SKM-1 treated with dmso at 0.1 percent for 144 hours (cell line): ENCODE measurements at regions not wholly inside any gene's neighbourhood (a gene's known extent, or its start where the extent isn't known, plus 50 kb on each side); places are given as distances from the start of the nearest gene placed in this dataset.

ENCODE experiments used
- DNase-seq: peaks from one replicate; lab custom pipeline; 2025; ENCODE audit not compliant: unreplicated experiment; lab: John Stamatoyannopoulos, UW

GRCh38 chr4:180642732-180643131 is 1600.5 kb upstream of the TENM3 start:
- DNase-seq, result no peak

DNA sequence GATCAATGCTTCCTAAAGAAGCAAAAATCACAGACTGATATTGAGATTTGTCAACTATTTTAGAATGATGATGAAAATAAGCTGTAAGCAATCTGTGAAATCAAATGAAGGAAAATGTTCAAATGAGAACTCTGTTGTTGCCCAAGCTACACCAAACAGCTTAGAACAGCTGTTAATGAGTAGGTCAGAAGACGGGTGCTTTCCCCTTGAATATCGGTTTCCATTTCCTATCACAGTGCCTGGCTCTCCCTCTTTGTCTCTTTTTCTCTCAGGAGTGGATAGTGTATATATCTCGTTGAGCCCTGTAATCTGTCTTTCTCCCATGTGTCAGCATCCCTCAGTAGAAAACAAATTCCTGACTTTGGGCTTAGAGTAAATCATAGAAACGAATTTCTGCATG is 1592.9 kb upstream of the TENM3 start:
- DNase-seq, result no peak

DNA sequence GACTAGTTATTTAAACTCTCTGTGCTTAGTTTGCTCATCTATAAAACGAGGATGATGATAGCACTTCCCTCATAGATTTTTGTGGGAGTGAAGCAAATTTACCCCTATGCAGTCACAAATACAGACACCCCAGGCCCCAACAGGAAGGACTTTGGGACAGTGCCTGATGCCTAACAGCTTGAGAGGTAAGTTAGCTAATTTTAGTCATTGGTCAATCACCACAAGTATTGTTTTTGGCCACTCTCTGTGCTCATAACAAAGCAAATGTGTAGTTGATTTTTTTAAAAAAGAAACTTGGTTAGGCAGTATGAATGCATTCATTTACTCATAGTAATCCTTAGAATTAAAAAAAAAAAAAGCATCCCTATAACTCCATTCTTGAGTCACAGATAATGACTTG is 1590.7 kb upstream of the TENM3 start:
- no peak for DNase-seq

- no peak for DNase-seq
Measured at GRCh38 chr4:180655886-180656285, 1587.3 kb upstream of the TENM3 start.

DNA sequence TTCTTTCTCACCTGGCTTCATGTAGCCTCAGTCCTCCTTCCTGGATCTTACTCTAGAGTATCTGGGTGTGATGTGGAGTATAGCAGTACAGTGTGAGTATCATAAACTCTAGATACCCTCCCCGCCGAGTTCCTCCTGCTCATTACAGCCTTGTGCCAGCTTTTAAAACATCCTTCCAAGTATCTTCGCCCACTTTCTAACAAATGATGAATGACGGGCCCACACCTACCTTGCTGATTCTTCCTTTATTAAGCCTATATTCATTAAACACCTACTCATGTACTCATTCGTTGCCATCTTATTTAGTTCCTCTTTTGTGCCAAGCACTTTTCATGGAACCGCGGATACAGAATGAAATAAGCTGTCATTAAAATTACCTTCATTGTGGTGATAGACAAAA is 1585.3 kb upstream of the TENM3 start:
- DNase-seq, result no peak

DNA sequence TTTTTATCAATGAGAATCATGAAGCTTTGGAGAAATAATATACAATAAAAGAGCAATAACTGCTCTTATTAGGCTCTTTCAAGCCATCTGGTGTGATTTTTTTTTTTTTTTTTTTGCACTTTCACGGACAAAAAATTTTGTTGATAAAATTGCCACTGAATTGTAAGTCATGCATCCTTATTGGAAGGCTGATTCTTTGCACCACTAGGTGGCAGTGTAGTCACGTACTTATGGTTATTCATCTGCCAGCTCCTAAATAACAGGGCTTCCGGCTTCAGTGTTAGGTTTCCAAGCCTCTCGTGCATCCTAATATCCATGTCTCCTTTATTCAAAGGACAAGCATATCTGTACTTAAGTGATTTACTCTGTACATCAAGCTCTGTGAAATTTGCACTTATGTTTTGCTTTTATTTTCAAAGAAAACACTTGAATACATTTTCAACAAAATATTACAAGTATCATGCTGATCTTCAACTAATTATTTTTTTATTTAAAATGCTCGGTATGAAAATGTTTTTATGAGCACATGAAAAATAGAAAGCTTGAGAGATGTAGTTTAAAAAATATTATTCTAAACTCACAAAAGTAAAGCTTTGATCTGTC is 1578.3 kb upstream of the TENM3 start:
- peak; percentile 57 for DNase-seq

- no peak for DNase-seq
Measured at GRCh38 chr4:180665481-180665880, 1577.7 kb upstream of the TENM3 start.

GRCh38 chr4:180665994-180666824 is 1577.0 kb upstream of the TENM3 start:
- peak; percentile 68 for DNase-seq

DNA sequence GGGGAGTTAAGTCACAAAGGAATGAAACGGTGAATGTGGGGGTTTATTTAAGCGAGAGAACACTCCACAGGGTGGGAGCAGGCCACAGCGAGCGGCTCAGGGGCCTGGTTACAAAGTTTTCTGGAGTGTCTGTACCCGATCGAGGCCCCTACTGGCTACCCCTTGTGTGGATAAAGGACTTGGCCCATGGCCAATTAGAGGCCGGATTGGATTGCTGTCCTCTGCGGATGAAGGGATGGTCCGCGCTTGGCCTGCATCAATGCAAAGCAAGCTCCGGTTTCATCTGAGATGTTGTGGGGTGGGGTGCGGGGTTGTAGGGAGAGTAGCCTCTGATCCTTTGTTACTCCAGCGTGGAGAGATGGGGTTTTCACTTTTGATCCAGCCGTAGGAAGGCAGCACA is 1574.5 kb upstream of the TENM3 start:
- no peak for DNase-seq

- DNase-seq, result no peak
Measured at GRCh38 chr4:180669680-180670079, 1573.5 kb upstream of the TENM3 start.

- DNase-seq, result no peak
Measured at GRCh38 chr4:180674619-180675358, 1568.4 kb upstream of the TENM3 start.

DNA sequence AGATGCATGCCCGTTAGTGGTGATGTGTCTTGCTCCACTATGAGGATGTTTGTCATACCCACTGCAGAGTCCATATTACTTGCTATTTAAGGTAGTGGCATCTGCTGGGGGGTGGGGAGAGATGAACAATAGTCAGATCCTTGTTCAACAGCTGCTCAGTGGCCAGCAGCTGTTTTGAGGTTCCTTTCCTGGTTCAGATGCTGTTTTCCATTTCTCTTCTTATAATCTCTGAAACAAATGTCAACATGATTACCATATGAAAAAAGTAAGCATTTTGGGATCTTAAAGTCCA is 1567.9 kb upstream of the TENM3 start:
- DNase-seq, result no peak

DNA sequence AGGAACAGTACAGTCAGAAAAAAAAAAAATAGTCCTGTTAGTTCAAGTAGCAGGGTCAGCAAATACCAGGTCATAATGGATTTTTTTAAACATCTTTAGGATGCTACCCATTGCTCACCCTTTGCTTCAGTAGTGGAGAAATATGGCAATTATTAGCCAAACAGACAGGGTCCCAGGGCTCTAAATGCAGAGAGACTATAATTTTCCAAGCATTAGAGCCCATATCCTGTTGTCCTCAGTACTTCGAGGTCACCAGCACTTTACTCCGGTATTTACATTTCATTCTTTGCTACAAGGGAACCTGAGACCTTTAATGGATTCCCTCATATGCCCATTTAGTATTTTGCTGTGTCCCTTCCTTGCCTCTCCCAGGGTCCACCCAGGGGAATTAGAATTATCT is 1562.9 kb upstream of the TENM3 start:
- no peak for DNase-seq

GRCh38 chr4:180682776-180683175 is 1560.4 kb upstream of the TENM3 start:
- no peak for DNase-seq

DNA sequence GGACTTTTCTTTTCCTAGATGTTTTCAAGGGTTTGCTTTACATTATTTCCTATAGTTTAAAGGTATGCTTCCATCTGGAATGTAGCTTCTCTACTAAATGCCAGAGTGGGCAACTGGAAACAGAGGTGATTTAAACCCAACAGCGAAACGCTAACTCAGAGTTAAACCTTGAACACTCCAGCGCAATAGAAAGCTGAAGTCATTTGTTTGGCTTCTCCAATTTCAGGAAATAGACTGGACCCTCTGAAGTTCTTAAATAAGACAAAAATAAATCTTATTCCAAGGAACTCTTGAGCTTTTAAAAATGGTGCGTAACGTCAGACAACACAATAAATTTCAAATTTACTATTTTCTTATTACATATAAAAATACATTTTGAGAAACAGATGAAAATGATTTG is 1560.0 kb upstream of the TENM3 start:
- DNase-seq, result no peak

GRCh38 chr4:180688480-180688879 is 1554.7 kb upstream of the TENM3 start:
- DNase-seq, result no peak

DNA sequence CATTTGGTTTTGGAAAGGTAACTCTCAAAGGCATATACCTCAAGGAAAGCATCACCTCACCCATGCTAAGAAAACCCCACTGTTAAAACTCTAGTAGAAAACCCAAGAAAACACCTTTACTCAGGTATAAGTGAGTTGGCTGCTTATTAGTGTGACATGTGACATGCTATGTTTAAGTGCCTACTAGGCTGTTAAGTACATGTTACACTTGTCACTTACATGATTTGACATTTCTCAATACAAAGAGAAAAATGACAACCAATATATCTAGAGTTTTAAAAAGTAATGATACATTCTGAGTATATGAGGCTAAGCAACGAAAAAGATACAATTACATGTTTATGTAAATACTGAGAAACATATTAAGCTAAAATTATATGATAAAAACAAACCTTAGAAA is 1548.3 kb upstream of the TENM3 start:
- DNase-seq, result no peak

- no peak for DNase-seq
Measured at GRCh38 chr4:180695851-180696250, 1547.4 kb upstream of the TENM3 start.

DNA sequence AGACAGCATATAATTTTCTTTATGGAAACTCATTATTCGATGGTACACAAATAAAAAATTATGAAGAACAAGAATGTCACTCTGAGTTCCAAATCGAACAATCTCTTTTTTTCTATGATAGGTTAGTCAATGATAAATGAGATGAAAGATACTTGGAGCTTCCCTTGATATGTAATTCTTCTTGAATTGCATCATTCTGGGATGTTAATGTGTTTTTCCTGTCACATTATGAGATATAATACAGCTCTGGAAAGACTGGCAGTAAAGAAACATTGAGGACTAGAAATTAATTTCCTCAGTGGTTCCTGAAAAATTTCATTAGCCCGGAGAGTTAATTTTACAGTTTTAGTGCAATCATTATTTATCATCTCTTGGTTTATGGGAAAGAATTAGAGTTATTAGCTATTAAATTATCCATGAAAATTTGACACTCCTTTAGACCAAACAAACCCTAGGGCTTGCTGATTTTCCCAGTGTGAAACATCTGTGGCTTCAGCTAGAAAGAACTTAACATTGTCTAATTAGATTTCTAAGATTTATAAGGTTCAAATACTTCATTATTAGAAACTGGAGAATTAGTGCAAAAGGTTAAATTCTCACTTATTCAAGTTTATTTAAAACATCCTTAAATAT is 1546.6 kb upstream of the TENM3 start:
- DNase-seq, result no peak

- no peak for DNase-seq
Measured at GRCh38 chr4:180698550-180699195, 1544.5 kb upstream of the TENM3 start.

- DNase-seq, result no peak
Measured at GRCh38 chr4:180706766-180707165, 1536.4 kb upstream of the TENM3 start.
